HEK293 (cell line): ENCODE measurements at regions not wholly inside any gene's neighbourhood (a gene's known extent, or its start where the extent isn't known, plus 50 kb on each side); places are given as distances from the start of the nearest gene placed in this dataset.

ENCODE experiments used
- CTCF ChIA-PET: fragments of 350-600 bp; formaldehyde crosslinking; extraction: SDS; loops from one replicate; lab custom pipeline; 2021; ENCODE audit warnings: antibody characterized with exemption; lab: Yijun Ruan, JAX
- POLR2A ChIA-PET: fragments of 300-600 bp; formaldehyde crosslinking; extraction: SDS; loops from one replicate; lab custom pipeline; 2020; ENCODE audit warnings: antibody characterized with exemption, inconsistent platforms; lab: Yijun Ruan, JAX
- H3K27ac ChIP-seq: fragments of 200-500 bp; sonication (Bioruptor generic); 2 replicates; pipeline ENCODE4 v1.5.1; 2014; ENCODE audit warnings: low read depth, low read length, control low read depth, inconsistent platforms; ENCODE audit errors: extremely low read depth
- H3K36me3 ChIP-seq, 2 experiments: fragments of 200-500 bp in 1 of 2; sonication (Bioruptor generic) in 1 of 2; 1 replicate in 1 of 2; 2 replicates in 1 of 2; pipeline ENCODE4 v1.5.1; 2014 to 2017; ENCODE audit warnings: inconsistent platforms in 2 of 2, low read length in 2 of 2; ENCODE audit not compliant: control insufficient read depth in 2 of 2, insufficient read depth in 1 of 2
- H3K4me1 ChIP-seq: fragments of 200-500 bp; sonication (Bioruptor generic); 2 replicates; pipeline ENCODE4 v1.5.1; 2014; ENCODE audit warnings: mild to moderate bottlenecking, low read length, inconsistent platforms; ENCODE audit not compliant: control insufficient read depth, insufficient read depth
- H3K4me3 ChIP-seq: 2 replicates; pipeline ENCODE4 v1.5.1; 2011; ENCODE audit warnings: low read depth, mild to moderate bottlenecking, control low read depth, low read length, moderate library complexity
- H3K9me3 ChIP-seq: fragments of 200-500 bp; sonication (Bioruptor generic); 2 replicates; pipeline ENCODE4 v1.5.1; 2014; ENCODE audit warnings: low read depth, low read length, inconsistent platforms; ENCODE audit not compliant: control insufficient read depth, insufficient read depth
- HOXC10 ChIP-seq: sonication (generic); formaldehyde crosslinking; IDR thresholded peaks from 2 replicates; pipeline ENCODE4 v1.8.1; 2023; ENCODE audit warnings: mild to moderate bottlenecking, missing genetic modification reagents
- HOXD13 ChIP-seq: sonication (generic); formaldehyde crosslinking; IDR thresholded peaks from 2 replicates; pipeline ENCODE4 v1.8.0; 2022; ENCODE audit warnings: missing genetic modification reagents, borderline replicate concordance
- SP3 ChIP-seq: fragments of 450-650 bp; formaldehyde crosslinking; IDR thresholded peaks from 2 replicates; pipeline ENCODE4 v1.5.1; 2016; ENCODE audit warnings: missing biosample characterization, missing genetic modification characterization
- ZFP37 ChIP-seq: fragments of 450-650 bp; formaldehyde crosslinking; IDR thresholded peaks from 2 replicates; pipeline ENCODE4 v1.5.1; 2016; ENCODE audit warnings: missing biosample characterization, missing genetic modification characterization
- ZNF157 ChIP-seq: fragments of 450-650 bp; formaldehyde crosslinking; IDR thresholded peaks from 2 replicates; pipeline ENCODE4 v1.5.1; 2016; ENCODE audit warnings: missing biosample characterization, missing genetic modification characterization
- ZNF335 ChIP-seq: fragments of 450-650 bp; formaldehyde crosslinking; conservative IDR thresholded peaks from 2 replicates; pipeline ENCODE4 v1.5.1; 2016; ENCODE audit warnings: missing biosample characterization, missing genetic modification characterization
- ZNF391 ChIP-seq: fragments of 450-650 bp; formaldehyde crosslinking; IDR thresholded peaks from 2 replicates; pipeline ENCODE4 v1.5.1; 2016; ENCODE audit warnings: low read depth, missing biosample characterization, missing genetic modification characterization, borderline replicate concordance
- ZNF404 ChIP-seq: fragments of 450-650 bp; formaldehyde crosslinking; IDR thresholded peaks from 2 replicates; pipeline ENCODE4 v1.5.1; 2017; ENCODE audit warnings: missing biosample characterization, missing genetic modification characterization
- ZNF513 ChIP-seq: fragments of 450-650 bp; IDR thresholded peaks from 2 replicates; pipeline ENCODE4 v1.5.1; 2018; ENCODE audit warnings: missing biosample characterization, missing genetic modification characterization
- ZNF548 ChIP-seq: fragments of 450-650 bp; formaldehyde crosslinking; IDR thresholded peaks from 2 replicates; pipeline ENCODE4 v1.5.1; 2016; ENCODE audit warnings: missing biosample characterization, missing genetic modification characterization
- ZNF555 ChIP-seq: fragments of 450-650 bp; formaldehyde crosslinking; conservative IDR thresholded peaks from 2 replicates; pipeline ENCODE4 v1.5.1; 2017; ENCODE audit warnings: missing biosample characterization, mild to moderate bottlenecking, missing genetic modification characterization, inconsistent platforms
- ZNF558 ChIP-seq: fragments of 450-650 bp; formaldehyde crosslinking; IDR thresholded peaks from 2 replicates; pipeline ENCODE4 v1.5.1; 2016; ENCODE audit warnings: missing biosample characterization, missing genetic modification characterization
- ZNF560 ChIP-seq: fragments of 450-650 bp; formaldehyde crosslinking; IDR thresholded peaks from 2 replicates; pipeline ENCODE4 v1.5.1; 2017; ENCODE audit warnings: missing biosample characterization, missing genetic modification characterization, borderline replicate concordance
- ZNF585B ChIP-seq: fragments of 450-650 bp; formaldehyde crosslinking; IDR thresholded peaks from 2 replicates; pipeline ENCODE4 v1.5.1; 2016; ENCODE audit warnings: missing biosample characterization, missing genetic modification characterization
- ZNF610 ChIP-seq: fragments of 450-650 bp; formaldehyde crosslinking; IDR thresholded peaks from 2 replicates; pipeline ENCODE4 v1.5.1; 2016; ENCODE audit warnings: missing biosample characterization, missing genetic modification characterization, borderline replicate concordance
- ZNF624 ChIP-seq: fragments of 450-650 bp; formaldehyde crosslinking; IDR thresholded peaks from 2 replicates; pipeline ENCODE4 v1.5.1; 2017; ENCODE audit warnings: missing biosample characterization, missing genetic modification characterization
- ZNF660 ChIP-seq: fragments of 450-650 bp; IDR thresholded peaks from 2 replicates; pipeline ENCODE4 v1.5.1; 2018; ENCODE audit warnings: missing biosample characterization, mild to moderate bottlenecking, missing genetic modification characterization
- ZNF670 ChIP-seq: fragments of 450-650 bp; formaldehyde crosslinking; IDR thresholded peaks from 2 replicates; pipeline ENCODE4 v1.5.1; 2016; ENCODE audit warnings: missing biosample characterization, missing genetic modification characterization, low read depth
- ZSCAN18 ChIP-seq: fragments of 450-650 bp; formaldehyde crosslinking; IDR thresholded peaks from 2 replicates; pipeline ENCODE4 v1.5.1; 2016; ENCODE audit warnings: missing biosample characterization, missing genetic modification characterization
- TF ChIP-seq, protein P1 (sequence below): fragments of 450-650 bp; formaldehyde crosslinking; IDR thresholded peaks from 2 replicates; pipeline ENCODE4 v1.5.1; 2016; ENCODE audit warnings: missing biosample characterization, missing genetic modification characterization
- TF ChIP-seq, protein P2 (sequence below): fragments of 450-650 bp; formaldehyde crosslinking; IDR thresholded peaks from 2 replicates; pipeline ENCODE4 v1.5.1; 2016; ENCODE audit warnings: missing biosample characterization, missing genetic modification characterization
- TF ChIP-seq, protein P3 (sequence below): fragments of 450-650 bp; formaldehyde crosslinking; IDR thresholded peaks from 2 replicates; pipeline ENCODE4 v1.5.1; 2017; ENCODE audit warnings: missing biosample characterization, missing genetic modification characterization
- TF ChIP-seq, protein P4 (sequence below): fragments of 450-650 bp; formaldehyde crosslinking; IDR thresholded peaks from 2 replicates; pipeline ENCODE4 v1.5.1; 2016; ENCODE audit warnings: missing biosample characterization, missing genetic modification characterization
- TF ChIP-seq, protein P5 (sequence below): fragments of 450-650 bp; formaldehyde crosslinking; IDR thresholded peaks from 2 replicates; pipeline ENCODE4 v1.5.1; 2016; ENCODE audit warnings: missing biosample characterization, missing genetic modification characterization

GRCh38 chr4:24143741-24144140 is 253.9 kb upstream of the PPARGC1A start:
- H3K4me3 ChIP-seq: no peak overlapping the region
- H3K27ac ChIP-seq: no peak overlapping the region
- no peaks in the 10 kb centered on the region for H3K9me3 ChIP-seq
- H3K4me1 ChIP-seq: no peaks in the 10 kb centered on the region
- TF ChIP-seq, protein P1, sequence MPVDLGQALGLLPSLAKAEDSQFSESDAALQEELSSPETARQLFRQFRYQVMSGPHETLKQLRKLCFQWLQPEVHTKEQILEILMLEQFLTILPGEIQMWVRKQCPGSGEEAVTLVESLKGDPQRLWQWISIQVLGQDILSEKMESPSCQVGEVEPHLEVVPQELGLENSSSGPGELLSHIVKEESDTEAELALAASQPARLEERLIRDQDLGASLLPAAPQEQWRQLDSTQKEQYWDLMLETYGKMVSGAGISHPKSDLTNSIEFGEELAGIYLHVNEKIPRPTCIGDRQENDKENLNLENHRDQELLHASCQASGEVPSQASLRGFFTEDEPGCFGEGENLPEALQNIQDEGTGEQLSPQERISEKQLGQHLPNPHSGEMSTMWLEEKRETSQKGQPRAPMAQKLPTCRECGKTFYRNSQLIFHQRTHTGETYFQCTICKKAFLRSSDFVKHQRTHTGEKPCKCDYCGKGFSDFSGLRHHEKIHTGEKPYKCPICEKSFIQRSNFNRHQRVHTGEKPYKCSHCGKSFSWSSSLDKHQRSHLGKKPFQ: no peak
- TF ChIP-seq, protein P2, sequence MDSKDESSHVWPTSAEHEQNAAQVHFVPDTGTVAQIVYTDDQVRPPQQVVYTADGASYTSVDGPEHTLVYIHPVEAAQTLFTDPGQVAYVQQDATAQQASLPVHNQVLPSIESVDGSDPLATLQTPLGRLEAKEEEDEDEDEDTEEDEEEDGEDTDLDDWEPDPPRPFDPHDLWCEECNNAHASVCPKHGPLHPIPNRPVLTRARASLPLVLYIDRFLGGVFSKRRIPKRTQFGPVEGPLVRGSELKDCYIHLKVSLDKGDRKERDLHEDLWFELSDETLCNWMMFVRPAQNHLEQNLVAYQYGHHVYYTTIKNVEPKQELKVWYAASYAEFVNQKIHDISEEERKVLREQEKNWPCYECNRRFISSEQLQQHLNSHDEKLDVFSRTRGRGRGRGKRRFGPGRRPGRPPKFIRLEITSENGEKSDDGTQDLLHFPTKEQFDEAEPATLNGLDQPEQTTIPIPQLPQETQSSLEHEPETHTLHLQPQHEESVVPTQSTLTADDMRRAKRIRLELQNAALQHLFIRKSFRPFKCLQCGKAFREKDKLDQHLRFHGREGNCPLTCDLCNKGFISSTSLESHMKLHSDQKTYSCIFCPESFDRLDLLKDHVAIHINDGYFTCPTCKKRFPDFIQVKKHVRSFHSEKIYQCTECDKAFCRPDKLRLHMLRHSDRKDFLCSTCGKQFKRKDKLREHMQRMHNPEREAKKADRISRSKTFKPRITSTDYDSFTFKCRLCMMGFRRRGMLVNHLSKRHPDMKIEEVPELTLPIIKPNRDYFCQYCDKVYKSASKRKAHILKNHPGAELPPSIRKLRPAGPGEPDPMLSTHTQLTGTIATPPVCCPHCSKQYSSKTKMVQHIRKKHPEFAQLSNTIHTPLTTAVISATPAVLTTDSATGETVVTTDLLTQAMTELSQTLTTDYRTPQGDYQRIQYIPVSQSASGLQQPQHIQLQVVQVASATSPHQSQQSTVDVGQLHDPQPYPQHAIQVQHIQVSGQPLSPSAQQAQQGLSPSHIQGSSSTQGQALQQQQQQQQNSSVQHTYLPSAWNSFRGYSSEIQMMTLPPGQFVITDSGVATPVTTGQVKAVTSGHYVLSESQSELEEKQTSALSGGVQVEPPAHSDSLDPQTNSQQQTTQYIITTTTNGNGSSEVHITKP: no peak
- no peak for TF ChIP-seq ZNF670 (tag by site-specific recombination)
- TF ChIP-seq HOXC10 (CRISPR knock-in tag): no peak
- TF ChIP-seq HOXD13: no peak
- TF ChIP-seq, protein P3, sequence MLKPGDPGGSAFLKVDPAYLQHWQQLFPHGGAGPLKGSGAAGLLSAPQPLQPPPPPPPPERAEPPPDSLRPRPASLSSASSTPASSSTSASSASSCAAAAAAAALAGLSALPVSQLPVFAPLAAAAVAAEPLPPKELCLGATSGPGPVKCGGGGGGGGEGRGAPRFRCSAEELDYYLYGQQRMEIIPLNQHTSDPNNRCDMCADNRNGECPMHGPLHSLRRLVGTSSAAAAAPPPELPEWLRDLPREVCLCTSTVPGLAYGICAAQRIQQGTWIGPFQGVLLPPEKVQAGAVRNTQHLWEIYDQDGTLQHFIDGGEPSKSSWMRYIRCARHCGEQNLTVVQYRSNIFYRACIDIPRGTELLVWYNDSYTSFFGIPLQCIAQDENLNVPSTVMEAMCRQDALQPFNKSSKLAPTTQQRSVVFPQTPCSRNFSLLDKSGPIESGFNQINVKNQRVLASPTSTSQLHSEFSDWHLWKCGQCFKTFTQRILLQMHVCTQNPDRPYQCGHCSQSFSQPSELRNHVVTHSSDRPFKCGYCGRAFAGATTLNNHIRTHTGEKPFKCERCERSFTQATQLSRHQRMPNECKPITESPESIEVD (tag by site-specific recombination): no peak
- TF ChIP-seq ZNF157 (tag by site-specific recombination): no peak
- TF ChIP-seq ZNF624 (tag by site-specific recombination): no peak
- no peak for TF ChIP-seq ZNF610 (tag by site-specific recombination)
- no peak for TF ChIP-seq ZNF555
- TF ChIP-seq ZNF585B: no peak
- TF ChIP-seq ZNF558 (tag by site-specific recombination): no peak
- no peak for TF ChIP-seq ZFP37 (tag by site-specific recombination)
- no peak for TF ChIP-seq ZSCAN18 (tag by site-specific recombination)
- no peak for TF ChIP-seq ZNF513 (tag by site-specific recombination)
- TF ChIP-seq, all 188 proteins: peak for 0
- ChIA-PET CTCF (no interaction called here), POLR2A (no interaction called here)
- H3K36me3 ChIP-seq: no peaks in the 10 kb centered on the region

- Histone ChIP-seq H3K4me1 (peaks cover 7% of the 10 kb centered on the region; the same call in 1 of the 2 replicates), H3K4me3 (no peak overlapping the region), H3K27ac (no peak overlapping the region), H3K9me3 (no peaks in the 10 kb centered on the region), H3K36me3 (no peaks in the 10 kb centered on the region)
- CTCF ChIA-PET: no interaction called here
- POLR2A ChIA-PET: no interaction called here
- TF ChIP-seq ZNF404 (tag by site-specific recombination): no peak
- no peak for TF ChIP-seq ZNF335 (tag by site-specific recombination)
- TF ChIP-seq, protein P4, sequence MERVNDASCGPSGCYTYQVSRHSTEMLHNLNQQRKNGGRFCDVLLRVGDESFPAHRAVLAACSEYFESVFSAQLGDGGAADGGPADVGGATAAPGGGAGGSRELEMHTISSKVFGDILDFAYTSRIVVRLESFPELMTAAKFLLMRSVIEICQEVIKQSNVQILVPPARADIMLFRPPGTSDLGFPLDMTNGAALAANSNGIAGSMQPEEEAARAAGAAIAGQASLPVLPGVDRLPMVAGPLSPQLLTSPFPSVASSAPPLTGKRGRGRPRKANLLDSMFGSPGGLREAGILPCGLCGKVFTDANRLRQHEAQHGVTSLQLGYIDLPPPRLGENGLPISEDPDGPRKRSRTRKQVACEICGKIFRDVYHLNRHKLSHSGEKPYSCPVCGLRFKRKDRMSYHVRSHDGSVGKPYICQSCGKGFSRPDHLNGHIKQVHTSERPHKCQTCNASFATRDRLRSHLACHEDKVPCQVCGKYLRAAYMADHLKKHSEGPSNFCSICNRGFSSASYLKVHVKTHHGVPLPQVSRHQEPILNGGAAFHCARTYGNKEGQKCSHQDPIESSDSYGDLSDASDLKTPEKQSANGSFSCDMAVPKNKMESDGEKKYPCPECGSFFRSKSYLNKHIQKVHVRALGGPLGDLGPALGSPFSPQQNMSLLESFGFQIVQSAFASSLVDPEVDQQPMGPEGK (tag by site-specific recombination): no peak
- TF ChIP-seq ZNF548: no peak
- TF ChIP-seq ZNF660: no peak
- TF ChIP-seq, protein P5, sequence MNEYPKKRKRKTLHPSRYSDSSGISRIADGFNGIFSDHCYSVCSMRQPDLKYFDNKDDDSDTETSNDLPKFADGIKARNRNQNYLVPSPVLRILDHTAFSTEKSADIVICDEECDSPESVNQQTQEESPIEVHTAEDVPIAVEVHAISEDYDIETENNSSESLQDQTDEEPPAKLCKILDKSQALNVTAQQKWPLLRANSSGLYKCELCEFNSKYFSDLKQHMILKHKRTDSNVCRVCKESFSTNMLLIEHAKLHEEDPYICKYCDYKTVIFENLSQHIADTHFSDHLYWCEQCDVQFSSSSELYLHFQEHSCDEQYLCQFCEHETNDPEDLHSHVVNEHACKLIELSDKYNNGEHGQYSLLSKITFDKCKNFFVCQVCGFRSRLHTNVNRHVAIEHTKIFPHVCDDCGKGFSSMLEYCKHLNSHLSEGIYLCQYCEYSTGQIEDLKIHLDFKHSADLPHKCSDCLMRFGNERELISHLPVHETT: no peak
- TF ChIP-seq ZNF391 (tag by site-specific recombination): no peak
- no peak for TF ChIP-seq SP3
- TF ChIP-seq ZNF560: no peak
These were observed 252.0 kb upstream of the PPARGC1A start for GRCh38 chr4:24141836-24142235.
